Karpas-422 (cell line): ENCODE measurements at regions not wholly inside any gene's neighbourhood (a gene's known extent, or its start where the extent isn't known, plus 50 kb on each side); places are given as distances from the start of the nearest gene placed in this dataset.

Experiments used
- DNase-seq: peaks from one replicate; pipeline ENCODE4 v3.0.0-alpha.2; 2015
- H2AFZ ChIP-seq: fragments of 200-600 bp; sonication (generic); 2 replicates; pipeline ENCODE4 v1.6.1; 2014; ENCODE audit warnings: antibody characterized with exemption, low read length, mixed read lengths
- H3K27ac ChIP-seq: fragments of 200-600 bp; sonication (generic); 2 replicates; pipeline ENCODE4 v1.5.1; 2014; ENCODE audit warnings: mild to moderate bottlenecking, low read length, moderate library complexity
- H3K27me3 ChIP-seq: fragments of 200-600 bp; sonication (generic); 2 replicates; pipeline ENCODE4 v1.6.1; 2014; ENCODE audit warnings: low read length, mixed read lengths
- H3K36me3 ChIP-seq: fragments of 200-600 bp; sonication (generic); 2 replicates; pipeline ENCODE4 v1.6.1; 2014; ENCODE audit warnings: low read length, mixed read lengths; ENCODE audit not compliant: insufficient read depth
- H3K4me1 ChIP-seq: fragments of 200-600 bp; sonication (generic); 2 replicates; pipeline ENCODE4 v1.6.1; 2014; ENCODE audit warnings: mild to moderate bottlenecking, low read length, mixed read lengths
- H3K4me2 ChIP-seq: fragments of 200-600 bp; sonication (generic); 2 replicates; pipeline ENCODE4 v1.6.1; 2014; ENCODE audit warnings: low read length, low read depth, mild to moderate bottlenecking; ENCODE audit not compliant: poor library complexity, severe bottlenecking
- H3K4me3 ChIP-seq: fragments of 200-600 bp; sonication (generic); 2 replicates; pipeline ENCODE4 v1.5.1; 2014; ENCODE audit warnings: mild to moderate bottlenecking, antibody characterized with exemption, low read length, mixed read lengths
- H3K79me2 ChIP-seq: fragments of 200-600 bp; sonication (generic); 2 replicates; pipeline ENCODE4 v1.6.1; 2014; ENCODE audit warnings: mild to moderate bottlenecking, low read length, mixed read lengths
- H3K9ac ChIP-seq: fragments of 200-600 bp; sonication (generic); 2 replicates; pipeline ENCODE4 v1.6.0; 2014; ENCODE audit warnings: low read length
- H3K9me2 ChIP-seq: fragments of 200-600 bp; sonication (generic), shearing (Covaris generic); replicated peaks from 2 replicates; pipeline ENCODE4 v1.6.0; 2014; ENCODE audit warnings: mild to moderate bottlenecking, low read length, moderate library complexity; ENCODE audit not compliant: insufficient read depth
- H3K9me3 ChIP-seq: fragments of 300-700, 200-600 bp; sonication (generic); 2 replicates; pipeline ENCODE4 v1.6.1; 2014; ENCODE audit warnings: low read length, mixed read lengths
- H4K20me1 ChIP-seq: fragments of 200-600 bp; sonication (generic); 2 replicates; pipeline ENCODE4 v1.6.1; 2014; ENCODE audit warnings: mild to moderate bottlenecking, antibody characterized with exemption, low read length, low read depth; ENCODE audit not compliant: insufficient read depth

DNA sequence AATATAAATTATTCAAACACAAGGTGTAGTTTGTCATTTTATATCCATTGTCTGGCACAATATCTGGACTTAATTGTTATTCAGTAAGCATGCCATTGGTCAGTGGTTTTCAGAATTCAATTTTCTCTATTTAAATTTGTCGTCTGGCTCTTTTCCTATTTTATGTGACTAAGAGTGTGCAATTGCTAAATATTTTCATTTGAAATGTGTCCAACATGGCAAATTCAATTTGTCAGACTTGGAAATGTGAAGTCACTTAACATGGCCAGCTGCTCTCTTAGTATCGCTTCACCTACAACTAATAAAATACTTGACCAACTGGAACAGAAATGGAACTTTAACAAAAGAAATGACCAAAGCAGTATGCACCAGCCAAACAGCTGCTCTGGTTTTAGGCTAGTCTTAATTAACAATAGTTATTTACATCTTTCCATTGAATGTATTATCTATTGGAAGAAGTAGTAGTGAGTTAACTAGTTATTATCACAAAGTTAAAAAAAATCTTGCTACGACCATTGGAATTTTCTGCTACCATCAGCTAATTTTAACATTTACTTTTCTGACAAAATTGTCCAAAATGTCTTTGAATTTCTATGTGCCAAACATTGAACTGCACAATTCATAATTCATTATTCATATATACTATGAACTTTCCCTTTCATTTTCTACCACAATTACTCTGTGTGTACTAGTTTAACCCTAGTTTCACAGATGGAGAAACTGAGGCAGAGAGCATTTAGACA is 720.7 kb upstream of the FAM174A start:
- no peak overlapping the region for H3K4me3 ChIP-seq
- H3K79me2 ChIP-seq, result no peaks in the 10 kb centered on the region
- H3K9me2 ChIP-seq, result no peaks in the 10 kb centered on the region
- no peaks in the 10 kb centered on the region for H3K4me1 ChIP-seq
- H3K36me3 ChIP-seq, result no peaks in the 10 kb centered on the region
- no peaks in the 10 kb centered on the region for H3K27me3 ChIP-seq
- no peaks in the 10 kb centered on the region; the same call in 1 of the 2 replicates for H3K9me3 ChIP-seq
- H3K4me2 ChIP-seq, result no peak overlapping the region
- DNase-seq, result no peak
- no peak overlapping the region for H3K9ac ChIP-seq
- H3K27ac ChIP-seq, result no peak overlapping the region
- H4K20me1 ChIP-seq, result no peaks in the 10 kb centered on the region
- no peak overlapping the region for H2AFZ ChIP-seq

GRCh38 chr5:99808657-99809230 is 726.4 kb upstream of the FAM174A start:
- H3K4me1 ChIP-seq, result no peaks in the 10 kb centered on the region
- H3K9ac ChIP-seq, result no peak overlapping the region
- H4K20me1 ChIP-seq, result no peaks in the 10 kb centered on the region

GRCh38 chr5:99807346-99807745 is 727.8 kb upstream of the FAM174A start:
- H2AFZ ChIP-seq, result no peak overlapping the region
- H3K4me3 ChIP-seq, result no peak overlapping the region
- no peaks in the 10 kb centered on the region for H4K20me1 ChIP-seq
- H3K9me3 ChIP-seq, result no peaks in the 10 kb centered on the region; the same call in 1 of the 2 replicates
- H3K9me2 ChIP-seq, result no peaks in the 10 kb centered on the region
- no peaks in the 10 kb centered on the region for H3K79me2 ChIP-seq
- no peaks in the 10 kb centered on the region for H3K4me1 ChIP-seq
- H3K27ac ChIP-seq, result no peak overlapping the region
- H3K27me3 ChIP-seq, result 0 out of 2 replicates have a peak, but pooled peaks cover 2% of the 10 kb centered on the region
- no peak overlapping the region for H3K4me2 ChIP-seq
- H3K36me3 ChIP-seq, result no peaks in the 10 kb centered on the region
- H3K9ac ChIP-seq, result no peak overlapping the region
- no peak for DNase-seq

More at GRCh38 chr5:99808657-99809230, 726.4 kb upstream of the FAM174A start:
- no peak for DNase-seq
- no peak overlapping the region for H3K4me3 ChIP-seq
- H3K4me2 ChIP-seq, result no peak overlapping the region
- no peaks in the 10 kb centered on the region for H3K27me3 ChIP-seq
- no peaks in the 10 kb centered on the region for H3K36me3 ChIP-seq
- no peak overlapping the region for H3K27ac ChIP-seq
- no peaks in the 10 kb centered on the region for H3K9me2 ChIP-seq
- H3K9me3 ChIP-seq, result no peaks in the 10 kb centered on the region; the same call in 1 of the 2 replicates
- no peaks in the 10 kb centered on the region for H3K79me2 ChIP-seq
- no peak overlapping the region for H2AFZ ChIP-seq

DNA sequence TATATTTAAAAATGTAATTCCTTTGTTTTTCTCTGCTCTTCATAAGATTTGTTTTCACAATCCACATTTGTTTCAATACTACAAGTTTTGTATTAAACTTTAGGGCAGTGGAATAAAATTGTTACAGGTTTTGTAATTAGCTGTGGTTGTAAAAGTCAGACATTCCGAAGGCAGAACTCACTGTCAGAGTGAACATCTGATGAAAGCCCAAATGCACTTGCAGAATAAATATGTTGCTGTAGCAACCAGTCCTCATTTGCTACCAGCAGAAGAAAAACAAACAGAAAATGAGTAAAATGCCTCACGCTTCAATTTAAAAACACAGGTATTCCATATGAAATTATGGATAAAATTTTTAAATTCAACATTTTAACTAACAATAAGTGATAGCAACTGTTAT is 740.1 kb upstream of the FAM174A start:
- no peaks in the 10 kb centered on the region for H3K4me1 ChIP-seq
- no peaks in the 10 kb centered on the region for H3K9me3 ChIP-seq
- no peak overlapping the region for H3K4me3 ChIP-seq
- H3K9ac ChIP-seq, result no peak overlapping the region
- H2AFZ ChIP-seq, result no peak overlapping the region
- no peaks in the 10 kb centered on the region for H3K36me3 ChIP-seq
- DNase-seq, result no peak
- H3K9me2 ChIP-seq, result no peaks in the 10 kb centered on the region
- no peak overlapping the region for H3K27ac ChIP-seq
- no peaks in the 10 kb centered on the region for H4K20me1 ChIP-seq
- H3K4me2 ChIP-seq, result no peak overlapping the region
- no peaks in the 10 kb centered on the region for H3K27me3 ChIP-seq
- H3K79me2 ChIP-seq, result no peaks in the 10 kb centered on the region

DNA sequence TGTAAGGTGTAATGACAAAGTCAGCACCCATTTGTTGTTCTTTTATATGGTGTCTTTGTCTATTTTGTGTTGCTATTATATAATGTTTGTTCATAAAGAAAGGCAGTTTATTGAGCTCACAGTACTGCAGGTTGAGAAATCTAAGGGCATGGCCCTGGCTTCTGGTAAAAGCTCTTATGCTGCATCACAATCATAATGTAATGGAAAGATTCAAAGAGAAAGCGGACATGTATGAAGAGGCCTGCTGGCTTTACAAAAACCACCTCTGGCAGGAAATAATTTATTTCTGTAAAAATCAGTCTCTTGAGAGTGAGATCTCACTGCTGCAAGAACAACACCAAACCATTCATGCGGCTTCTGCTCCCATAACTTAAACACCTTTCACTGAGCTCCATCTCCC is 746.7 kb upstream of the FAM174A start:
- Histone ChIP-seq H3K9me3 (no peaks in the 10 kb centered on the region), H3K9ac (no peak overlapping the region), H3K4me3 (no peak overlapping the region), H3K79me2 (no peaks in the 10 kb centered on the region), H3K27ac (no peak overlapping the region), H3K9me2 (no peaks in the 10 kb centered on the region), H3K4me1 (no peaks in the 10 kb centered on the region), H3K27me3 (no peaks in the 10 kb centered on the region), H3K36me3 (no peaks in the 10 kb centered on the region), H2AFZ (no peak overlapping the region), H4K20me1 (no peaks in the 10 kb centered on the region), H3K4me2 (no peak overlapping the region)
- no peak for DNase-seq

- Histone ChIP-seq H2AFZ (no peak overlapping the region), H3K9me2 (no peaks in the 10 kb centered on the region), H3K4me2 (no peak overlapping the region), H3K79me2 (no peaks in the 10 kb centered on the region), H3K9me3 (no peaks in the 10 kb centered on the region; the same call in 1 of the 2 replicates), H3K27me3 (no peaks in the 10 kb centered on the region), H3K36me3 (no peaks in the 10 kb centered on the region), H4K20me1 (no peaks in the 10 kb centered on the region), H3K4me1 (no peaks in the 10 kb centered on the region), H3K27ac (no peak overlapping the region), H3K4me3 (no peak overlapping the region), H3K9ac (no peak overlapping the region)
- DNase-seq, result no peak
These were observed 760.0 kb upstream of the FAM174A start for GRCh38 chr5:99775189-99775588.

- no peak for DNase-seq
- H3K36me3 ChIP-seq, result no peaks in the 10 kb centered on the region
- no peaks in the 10 kb centered on the region for H3K27me3 ChIP-seq
- H3K79me2 ChIP-seq, result no peaks in the 10 kb centered on the region
- no peak overlapping the region for H3K27ac ChIP-seq
- H4K20me1 ChIP-seq, result no peaks in the 10 kb centered on the region
- H2AFZ ChIP-seq, result no peak overlapping the region
- no peak overlapping the region for H3K4me2 ChIP-seq
- no peaks in the 10 kb centered on the region for H3K9me2 ChIP-seq
- no peak overlapping the region for H3K4me3 ChIP-seq
- H3K9me3 ChIP-seq, result peaks cover 1% of the 10 kb centered on the region; the same call in 1 of the 2 replicates
- H3K4me1 ChIP-seq, result no peaks in the 10 kb centered on the region
- no peak overlapping the region for H3K9ac ChIP-seq
These were observed 761.9 kb upstream of the FAM174A start for GRCh38 chr5:99773290-99773689.

GRCh38 chr5:99771296-99771695 is 763.9 kb upstream of the FAM174A start:
- no peak overlapping the region for H3K9ac ChIP-seq
- no peak overlapping the region for H3K4me2 ChIP-seq
- DNase-seq, result no peak
- H4K20me1 ChIP-seq, result no peaks in the 10 kb centered on the region
- no peaks in the 10 kb centered on the region for H3K4me1 ChIP-seq
- H2AFZ ChIP-seq, result no peak overlapping the region
- H3K27me3 ChIP-seq, result no peaks in the 10 kb centered on the region
- peaks cover 4% of the 10 kb centered on the region; the same call in 1 of the 2 replicates for H3K9me3 ChIP-seq
- H3K9me2 ChIP-seq, result no peaks in the 10 kb centered on the region
- H3K79me2 ChIP-seq, result no peaks in the 10 kb centered on the region
- no peak overlapping the region for H3K27ac ChIP-seq
- H3K4me3 ChIP-seq, result no peak overlapping the region
- no peaks in the 10 kb centered on the region for H3K36me3 ChIP-seq
